Effector memory CD8-positive, alpha-beta T cell (primary cell): ENCODE measurements at regions not wholly inside any gene's neighbourhood (a gene's known extent, or its start where the extent isn't known, plus 50 kb on each side); places are given as distances from the start of the nearest gene placed in this dataset.
A peak's percentile ranks its signal among the peaks of the same experiment; 100 is the strongest.

Source experiments
- ATAC-seq: fragments of 150-1000 bp; cut with Tn5 transposase; replicated peaks from 2 replicates; pipeline ENCODE4 v1.10.0; 2021; ENCODE audit warnings: mild to moderate bottlenecking, moderate library complexity
- DNase-seq, 3 experiments: peaks; one replicate each; pipeline ENCODE4 v3.0.0; 2021
- H3K27ac Mint-ChIP-seq, 2 donors: one replicate each; pipeline ENCODE4 v1.8.0; 2022; ENCODE audit warnings: mild to moderate bottlenecking in 2 of 2, mixed read lengths in 2 of 2, moderate library complexity in 2 of 2
- H3K27me3 Mint-ChIP-seq, 2 donors: one replicate each; pipeline ENCODE4 v1.8.0; 2022; ENCODE audit warnings: mixed read lengths in 2 of 2
- H3K36me3 Mint-ChIP-seq: one replicate; pipeline ENCODE4 v1.8.0; 2022; ENCODE audit warnings: mild to moderate bottlenecking, moderate library complexity, mixed read lengths; ENCODE audit not compliant: insufficient read depth
- H3K4me1 Mint-ChIP-seq, 2 donors: one replicate each; pipeline ENCODE4 v1.8.0; 2022; ENCODE audit warnings: low read depth in 2 of 2, mixed read lengths in 2 of 2
- H3K4me3 Mint-ChIP-seq, 2 donors: one replicate each; pipeline ENCODE4 v1.8.0; 2022; ENCODE audit warnings: mild to moderate bottlenecking in 2 of 2, mixed read lengths in 2 of 2, moderate library complexity in 2 of 2
- H3K9me3 Mint-ChIP-seq, 2 donors: one replicate each; pipeline ENCODE4 v1.8.0; 2022; ENCODE audit warnings: mixed read lengths in 2 of 2

GRCh38 chr19:31223740-31224534 lies 125.3 kb downstream of the TSHZ3 start:
- no peaks in the 10 kb centered on the region for H3K9me3 Mint-ChIP-seq
- ATAC-seq (no peak), DNase-seq (no peak)
- no peak overlapping the region for H3K4me3 Mint-ChIP-seq
- H3K27ac Mint-ChIP-seq: no peak overlapping the region
- peaks cover 2% of the 10 kb centered on the region for H3K36me3 Mint-ChIP-seq
- H3K4me1 Mint-ChIP-seq: peaks cover 7 to 11% of the 10 kb centered on the region in 2 donors
- no peaks in the 10 kb centered on the region for H3K27me3 Mint-ChIP-seq

DNA sequence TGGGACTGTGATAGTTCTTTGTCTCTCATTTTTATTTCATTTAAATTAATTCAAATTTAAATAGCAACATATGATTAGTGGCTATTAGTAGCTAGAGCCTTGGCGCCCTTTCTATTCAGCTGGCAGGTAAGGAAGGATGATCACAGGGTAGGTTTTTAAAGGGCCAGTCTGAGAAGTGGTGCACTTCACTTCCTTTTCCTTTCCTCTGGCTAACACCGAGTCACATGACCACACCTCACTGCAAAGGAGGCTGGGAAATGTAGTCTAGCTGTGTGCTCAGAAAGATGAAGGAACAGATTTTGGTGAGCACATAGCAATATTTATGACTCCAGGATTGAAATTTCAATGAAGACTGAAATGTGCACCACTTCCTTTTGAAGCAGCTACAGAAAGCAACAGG lies 128.7 kb downstream of the TSHZ3 start:
- Mint-ChIP-seq H3K27ac (peak overlapping the region; percentile 14 to 80), H3K36me3 (peaks cover 2% of the 10 kb centered on the region), H3K9me3 (no peaks in the 10 kb centered on the region), H3K4me1 (peaks cover 7 to 11% of the 10 kb centered on the region in 2 donors), H3K4me3 (no peak overlapping the region), H3K27me3 (no peaks in the 10 kb centered on the region)
- ATAC-seq: peak; percentile 99
- peak; percentile 21 to 33 (median 25) for DNase-seq

GRCh38 chr19:31214997-31215396 lies 134.2 kb downstream of the TSHZ3 start:
- peaks cover 13% of the 10 kb centered on the region for H3K36me3 Mint-ChIP-seq
- DNase-seq (no peak), ATAC-seq (no peak)
- no peak overlapping the region for H3K27ac Mint-ChIP-seq
- no peaks in the 10 kb centered on the region for H3K27me3 Mint-ChIP-seq
- no peaks in the 10 kb centered on the region for H3K9me3 Mint-ChIP-seq
- H3K4me1 Mint-ChIP-seq: peaks cover 15 to 16% of the 10 kb centered on the region in 2 donors
- H3K4me3 Mint-ChIP-seq: no peak overlapping the region

DNA sequence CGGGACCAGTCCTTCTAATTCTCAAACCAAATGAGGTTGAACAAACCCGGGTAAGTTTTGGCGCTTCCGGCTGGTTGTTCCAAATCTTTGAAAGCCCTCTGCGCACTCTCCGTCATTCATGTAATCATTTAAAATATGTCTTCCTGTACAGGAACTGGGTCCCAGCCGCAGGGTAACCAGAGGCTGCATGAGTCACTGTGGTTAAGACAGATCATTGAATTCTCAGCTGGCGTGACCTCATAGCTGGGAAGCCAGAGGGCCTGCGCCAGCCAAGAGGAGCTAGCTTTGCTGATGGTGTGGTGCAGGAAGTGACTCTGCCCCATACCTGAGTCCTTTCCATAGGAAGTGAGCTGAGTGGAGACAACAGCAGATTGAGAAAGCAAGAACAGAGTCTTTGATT lies 135.2 kb downstream of the TSHZ3 start:
- Mint-ChIP-seq H3K4me1 (peaks cover 13 to 14% of the 10 kb centered on the region in 2 donors), H3K27me3 (peaks cover 0 to 2% of the 10 kb centered on the region in 2 donors), H3K9me3 (no peaks in the 10 kb centered on the region), H3K36me3 (peaks cover 11% of the 10 kb centered on the region), H3K27ac (peak overlapping the region; percentile 93), H3K4me3 (peak overlapping the region; percentile 77)
- peak; percentile 77 to 81 (median 79) for DNase-seq
- peak; percentile 98 for ATAC-seq

- no peaks in the 10 kb centered on the region for H3K9me3 Mint-ChIP-seq
- ATAC-seq: no peak
These were observed 138.1 kb downstream of the TSHZ3 start for GRCh38 chr19:31211088-31211487.

GRCh38 chr19:31205887-31206518 lies 143.2 kb downstream of the TSHZ3 start:
- H3K4me1 Mint-ChIP-seq: no peaks in the 10 kb centered on the region
- H3K9me3 Mint-ChIP-seq: no peaks in the 10 kb centered on the region
- no peak for DNase-seq
- no peak overlapping the region for H3K27ac Mint-ChIP-seq
- H3K27me3 Mint-ChIP-seq: peaks cover 24 to 30% of the 10 kb centered on the region in 2 donors
- no peak overlapping the region for H3K4me3 Mint-ChIP-seq
- ATAC-seq: no peak
- H3K36me3 Mint-ChIP-seq: no peaks in the 10 kb centered on the region

More at GRCh38 chr19:31211088-31211487, 138.1 kb downstream of the TSHZ3 start:
- no peak for DNase-seq
- H3K4me1 Mint-ChIP-seq: peaks cover 13 to 14% of the 10 kb centered on the region in 2 donors
- H3K27ac Mint-ChIP-seq: peak overlapping the region in 1 of 2 donors; percentile 33
- H3K4me3 Mint-ChIP-seq: no peak overlapping the region
- peaks cover 0 to 6% of the 10 kb centered on the region in 2 donors for H3K27me3 Mint-ChIP-seq
- peaks cover 11% of the 10 kb centered on the region for H3K36me3 Mint-ChIP-seq

GRCh38 chr19:31204115-31204514 lies 145.1 kb downstream of the TSHZ3 start:
- Mint-ChIP-seq H3K27ac (no peak overlapping the region), H3K36me3 (no peaks in the 10 kb centered on the region), H3K4me1 (no peaks in the 10 kb centered on the region), H3K4me3 (no peak overlapping the region), H3K9me3 (no peaks in the 10 kb centered on the region), H3K27me3 (peaks cover 35 to 44% of the 10 kb centered on the region in 2 donors)
- ATAC-seq (no peak), DNase-seq (no peak)

GRCh38 chr19:31185261-31185660 lies 164.0 kb downstream of the TSHZ3 start:
- H3K4me3 Mint-ChIP-seq: no peak overlapping the region
- H3K27me3 Mint-ChIP-seq: peaks cover 7 to 20% of the 10 kb centered on the region in 2 donors
- no peaks in the 10 kb centered on the region for H3K4me1 Mint-ChIP-seq
- DNase-seq: no peak
- no peak overlapping the region for H3K27ac Mint-ChIP-seq
- H3K9me3 Mint-ChIP-seq: no peaks in the 10 kb centered on the region
- no peaks in the 10 kb centered on the region for H3K36me3 Mint-ChIP-seq
- ATAC-seq: no peak

- H3K4me3 Mint-ChIP-seq: no peak overlapping the region
- H3K9me3 Mint-ChIP-seq: peaks cover 7 to 8% of the 10 kb centered on the region in 2 donors
- no peak for ATAC-seq
- H3K27ac Mint-ChIP-seq: no peak overlapping the region
- H3K27me3 Mint-ChIP-seq: peaks cover 13 to 15% of the 10 kb centered on the region in 2 donors
- H3K36me3 Mint-ChIP-seq: no peaks in the 10 kb centered on the region
- DNase-seq: no peak
- H3K4me1 Mint-ChIP-seq: no peaks in the 10 kb centered on the region
These were observed 167.7 kb downstream of the TSHZ3 start for GRCh38 chr19:31181535-31181934.

- H3K4me3 Mint-ChIP-seq: no peak overlapping the region
- H3K27me3 Mint-ChIP-seq: peaks cover 19 to 22% of the 10 kb centered on the region in 2 donors
- H3K4me1 Mint-ChIP-seq: no peaks in the 10 kb centered on the region
- H3K27ac Mint-ChIP-seq: no peak overlapping the region
- peaks cover 7 to 8% of the 10 kb centered on the region in 2 donors for H3K9me3 Mint-ChIP-seq
- no peaks in the 10 kb centered on the region for H3K36me3 Mint-ChIP-seq
- DNase-seq: no peak
- no peak for ATAC-seq
These were observed 168.3 kb downstream of the TSHZ3 start for GRCh38 chr19:31180907-31181306.

DNA sequence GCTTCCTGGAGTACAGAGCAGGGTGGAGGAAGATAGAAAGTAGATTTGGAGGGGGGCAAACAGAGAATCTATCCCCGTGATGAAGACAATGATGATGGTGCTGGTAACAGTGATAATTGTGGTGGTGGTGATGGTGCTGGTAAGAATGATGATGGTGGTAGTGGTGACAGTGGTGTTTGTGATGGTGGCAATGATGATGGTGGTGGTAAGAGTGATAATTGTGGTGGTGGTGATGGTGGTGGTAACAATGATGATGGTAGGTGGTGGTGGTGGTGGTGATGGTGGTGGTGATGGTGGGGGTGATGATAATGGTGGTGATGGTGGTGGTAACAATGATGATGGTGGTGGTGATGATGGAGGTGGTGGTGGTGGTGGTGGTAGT lies 169.8 kb downstream of the TSHZ3 start:
- DNase-seq (no peak), ATAC-seq (no peak)
- Mint-ChIP-seq H3K36me3 (no peaks in the 10 kb centered on the region), H3K27me3 (peaks cover 22 to 24% of the 10 kb centered on the region in 2 donors), H3K27ac (no peak overlapping the region), H3K4me3 (no peak overlapping the region), H3K4me1 (no peaks in the 10 kb centered on the region), H3K9me3 (peaks cover 7 to 8% of the 10 kb centered on the region in 2 donors)

DNA sequence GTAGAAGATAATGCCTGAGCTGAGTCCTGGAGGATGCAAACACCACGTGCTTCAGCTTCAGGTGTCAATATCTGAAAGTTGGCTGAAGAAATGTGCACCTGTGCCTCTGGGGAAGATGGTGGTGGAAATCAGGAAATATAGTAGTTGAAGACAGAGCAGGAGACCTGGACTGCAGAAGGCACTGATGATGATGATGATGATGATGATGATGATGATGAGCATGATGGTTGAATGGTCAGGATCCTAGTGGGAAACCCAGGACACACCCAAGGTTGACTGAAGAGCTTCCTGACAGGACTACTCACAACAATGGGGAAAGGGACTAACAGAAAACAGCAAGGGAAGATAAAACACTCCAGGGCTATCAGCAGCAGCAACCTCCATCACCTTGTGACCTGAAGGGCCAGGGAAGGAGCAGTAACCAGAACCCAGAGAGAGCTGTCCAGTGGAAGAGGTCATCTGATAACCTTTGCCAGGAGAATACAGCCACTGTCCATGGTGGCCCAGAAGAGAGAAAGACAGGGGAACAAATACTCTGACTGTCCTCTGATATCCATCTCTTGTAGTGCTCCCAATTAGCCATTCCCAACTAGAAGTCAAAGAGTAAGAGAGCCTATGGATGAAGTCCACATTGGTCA lies 170.3 kb downstream of the TSHZ3 start:
- no peak for DNase-seq
- Mint-ChIP-seq H3K4me3 (no peak overlapping the region), H3K27ac (no peak overlapping the region), H3K27me3 (peaks cover 18 to 24% of the 10 kb centered on the region in 2 donors), H3K36me3 (no peaks in the 10 kb centered on the region), H3K9me3 (peaks cover 7 to 8% of the 10 kb centered on the region in 2 donors), H3K4me1 (no peaks in the 10 kb centered on the region)
- no peak for ATAC-seq

DNA sequence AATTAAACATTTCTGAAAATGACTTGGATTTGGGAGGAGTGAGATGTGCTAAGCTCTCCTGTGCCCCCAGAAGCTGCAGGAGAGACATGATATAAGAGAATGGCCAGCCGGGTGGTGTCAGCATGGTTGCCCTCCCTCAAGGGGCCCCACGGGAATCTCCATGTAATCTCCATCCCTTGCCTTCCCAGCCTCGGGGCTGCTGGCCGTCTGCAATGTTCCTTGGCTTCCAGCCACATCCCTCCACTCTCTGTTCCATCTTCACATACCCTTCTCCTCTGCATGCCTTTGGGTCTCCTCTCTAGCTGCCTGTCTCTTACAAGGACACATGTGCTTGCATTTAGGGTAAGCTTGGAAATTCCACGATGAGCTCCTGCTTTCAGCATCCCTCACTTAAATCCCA lies 172.0 kb downstream of the TSHZ3 start:
- H3K4me3 Mint-ChIP-seq: no peak overlapping the region
- ATAC-seq: no peak
- DNase-seq: no peak
- H3K36me3 Mint-ChIP-seq: no peaks in the 10 kb centered on the region
- H3K9me3 Mint-ChIP-seq: peaks cover 7 to 8% of the 10 kb centered on the region in 2 donors
- no peak overlapping the region for H3K27ac Mint-ChIP-seq
- H3K4me1 Mint-ChIP-seq: no peaks in the 10 kb centered on the region
- peaks cover 24% of the 10 kb centered on the region in 2 donors for H3K27me3 Mint-ChIP-seq
